K562 (cell line): ENCODE measurements at regions not wholly inside any gene's neighbourhood (a gene's known extent, or its start where the extent isn't known, plus 50 kb on each side); places are given as distances from the start of the nearest gene placed in this dataset.

Experiments used
- ATF7 ChIP-seq: fragments of 450-650 bp; IDR thresholded peaks from 2 replicates; pipeline ENCODE4 v1.7.1; 2014; ENCODE audit warnings: mild to moderate bottlenecking, moderate library complexity
- BRF2 ChIP-seq: IDR thresholded peaks from 3 replicates; pipeline ENCODE4 v1.6.1; 2011; ENCODE audit warnings: borderline replicate concordance, mild to moderate bottlenecking; ENCODE audit not compliant: insufficient read length, insufficient read depth
- CEBPZ ChIP-seq: fragments of 150-350 bp; IDR thresholded peaks from 2 replicates; pipeline ENCODE4 v1.6.1; 2014; ENCODE audit warnings: low read depth, mild to moderate bottlenecking, low read length, borderline replicate concordance
- SPI1 ChIP-seq: IDR thresholded peaks from 2 replicates; pipeline ENCODE4 v1.6.1; 2011; ENCODE audit warnings: low read depth, low read length, control low read depth, borderline replicate concordance

GRCh38 chr1:118294875-118295642, 110.0 kb upstream of the SPAG17 start:
- no peak for TF ChIP-seq BRF2
- no peak for TF ChIP-seq CEBPZ
- no peak for TF ChIP-seq SPI1
- TF ChIP-seq ATF7 = no peak
